ENCODE measurements at regions not wholly inside any gene's neighbourhood (a gene's known extent, or its start where the extent isn't known, plus 50 kb on each side); places are given as distances from the start of the nearest gene placed in this dataset.

DNA sequence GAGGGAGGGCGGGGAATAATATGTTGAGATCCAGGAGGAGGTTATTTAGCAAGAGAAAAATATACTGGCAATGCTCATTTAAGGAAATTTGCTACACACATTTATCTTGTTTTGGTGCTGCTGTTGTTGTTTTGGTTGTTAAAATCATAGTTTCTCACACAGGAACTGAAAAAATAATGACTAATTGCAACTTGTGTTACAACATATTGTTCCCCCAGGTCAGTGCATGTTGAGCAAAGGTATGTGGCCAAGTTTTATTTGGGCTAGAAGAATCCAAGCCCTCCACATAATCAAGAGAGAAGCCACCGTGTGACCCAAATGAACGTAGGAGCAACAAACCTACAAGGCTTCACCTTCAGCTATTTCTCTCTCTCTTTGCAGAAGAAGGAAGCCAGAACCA, 220.3 kb upstream of the DAPK1 start:
- no peak for TF ChIP-seq TAF1 (IDR thresholded peaks at IDR 0.05; ENCODE audit: borderline replicate concordance, insufficient read depth, low read length)
- no peak for TF ChIP-seq POLR2AphosphoS5 (IDR thresholded peaks at IDR 0.05; ENCODE audit: low read depth, low read length)
- no peak for TF ChIP-seq SIN3A (IDR thresholded peaks at IDR 0.05; ENCODE audit: borderline replicate concordance, insufficient read depth, low read length)
- TF ChIP-seq REST (IDR thresholded peaks at IDR 0.05; ENCODE audit: insufficient read depth in 1 of 2, low read depth in 2 of 2, low read length in 2 of 2) = no peak

All from PFSK-1 (cell line).